Neuronal stem cell (in vitro differentiated cells): ENCODE measurements at regions not wholly inside any gene's neighbourhood (a gene's known extent, or its start where the extent isn't known, plus 50 kb on each side); places are given as distances from the start of the nearest gene placed in this dataset.
"Not testable (repeated sequence)": the region's sequence is repeated elsewhere in the genome, so short reads cannot be mapped to it uniquely, and the experiment has no call there.

Experiments used
- DNase-seq: peaks from one replicate; pipeline ENCODE4 v3.0.0-alpha.2; 2013; ENCODE audit warnings: low spot score
- H2AFZ ChIP-seq: one replicate; pipeline ENCODE4 v1.6.1; 2013; ENCODE audit warnings: mild to moderate bottlenecking, low read length, inconsistent platforms
- H2AK5ac ChIP-seq: 2 replicates; pipeline ENCODE4 v1.6.1; 2013; ENCODE audit warnings: low read depth, mild to moderate bottlenecking, inconsistent platforms, low read length, moderate library complexity, mixed read lengths
- H2BK120ac ChIP-seq: 2 replicates; pipeline ENCODE4 v1.6.1; 2013; ENCODE audit warnings: low read depth, mild to moderate bottlenecking, inconsistent platforms, low read length, moderate library complexity, mixed read lengths
- H2BK12ac ChIP-seq: one replicate; pipeline ENCODE4 v1.6.1; 2013; ENCODE audit warnings: low read length, inconsistent platforms
- H2BK15ac ChIP-seq: 2 replicates; pipeline ENCODE4 v1.6.1; 2013; ENCODE audit warnings: mild to moderate bottlenecking, low read length, inconsistent platforms, mixed read lengths
- H2BK5ac ChIP-seq: one replicate; pipeline ENCODE4 v1.6.1; 2013; ENCODE audit warnings: inconsistent platforms, mild to moderate bottlenecking, low read length, moderate library complexity
- H3K14ac ChIP-seq: one replicate; pipeline ENCODE4 v1.6.1; 2013; ENCODE audit warnings: low read length, inconsistent platforms
- H3K18ac ChIP-seq: 2 replicates; pipeline ENCODE4 v1.6.1; 2013; ENCODE audit warnings: low read length, inconsistent platforms
- H3K23ac ChIP-seq: 2 replicates; pipeline ENCODE4 v1.6.1; 2013; ENCODE audit warnings: low read depth, mild to moderate bottlenecking, mixed read lengths, low read length, inconsistent platforms; ENCODE audit not compliant: poor library complexity
- H3K27ac ChIP-seq: replicated peaks from 3 replicates; pipeline ENCODE4 v1.5.1; 2013; ENCODE audit warnings: low read length, inconsistent platforms
- H3K27me3 ChIP-seq, 3 experiments: 2 replicates each; pipeline ENCODE4 v1.6.1; 2013; ENCODE audit warnings: low read length in 3 of 3, mild to moderate bottlenecking in 2 of 3, inconsistent platforms in 1 of 3, low read depth in 1 of 3, mixed read lengths in 1 of 3, moderate library complexity in 1 of 3; ENCODE audit not compliant: control insufficient read depth in 3 of 3, insufficient read depth in 3 of 3
- H3K36me3 ChIP-seq, 2 donors: replicated peaks in 1 of 2; 2 replicates each; pipeline ENCODE4 v1.6.1; 2013; ENCODE audit warnings: low read length in 2 of 2; ENCODE audit not compliant: control insufficient read depth in 2 of 2, insufficient read depth in 2 of 2
- H3K4ac ChIP-seq: 2 replicates; pipeline ENCODE4 v1.6.1; 2013; ENCODE audit warnings: inconsistent platforms, mild to moderate bottlenecking, low read length, moderate library complexity
- H3K4me1 ChIP-seq, 2 donors: 1 replicate in 1 of 2; 2 replicates in 1 of 2; pipeline ENCODE4 v1.6.1; 2013; ENCODE audit warnings: low read length in 2 of 2, low read depth in 1 of 2; ENCODE audit not compliant: control insufficient read depth in 2 of 2, insufficient read depth in 1 of 2
- H3K4me2 ChIP-seq: one replicate; pipeline ENCODE4 v1.6.1; 2013; ENCODE audit warnings: mild to moderate bottlenecking, low read length, inconsistent platforms; ENCODE audit not compliant: insufficient read depth, poor library complexity, severe bottlenecking
- H3K4me3 ChIP-seq, 2 donors: 2 replicates each; pipeline ENCODE4 v1.5.1; 2013; ENCODE audit warnings: low read length in 2 of 2, mild to moderate bottlenecking in 2 of 2, inconsistent platforms in 1 of 2, moderate library complexity in 1 of 2
- H3K79me1 ChIP-seq: one replicate; pipeline ENCODE4 v1.6.1; 2013; ENCODE audit warnings: low read depth, mild to moderate bottlenecking, inconsistent platforms, low read length, moderate library complexity
- H3K9ac ChIP-seq: one replicate; pipeline ENCODE4 v1.6.1; 2013; ENCODE audit warnings: mild to moderate bottlenecking, low read depth, low read length, inconsistent platforms; ENCODE audit not compliant: poor library complexity
- H3K9me3 ChIP-seq, 2 donors: replicated peaks in 1 of 2; 2 replicates each; pipeline versions ENCODE3 to v1.6.1; 2013; ENCODE audit warnings: low read length in 2 of 2, mild to moderate bottlenecking in 2 of 2, inconsistent platforms in 1 of 2, low read depth in 1 of 2, mixed read lengths in 1 of 2, moderate library complexity in 1 of 2; ENCODE audit not compliant: control insufficient read depth in 2 of 2, insufficient read depth in 1 of 2
- H4K8ac ChIP-seq: one replicate; pipeline ENCODE4 v1.6.1; 2013; ENCODE audit warnings: low read depth, mild to moderate bottlenecking, inconsistent platforms, low read length, moderate library complexity
- H4K91ac ChIP-seq: one replicate; pipeline ENCODE4 v1.6.1; 2013; ENCODE audit warnings: low read length, low read depth, mild to moderate bottlenecking, inconsistent platforms; ENCODE audit not compliant: poor library complexity
- WGBS, 2 donors: extraction: QIAGEN DNeasy Blood & Tissue Kit; methylation state at CpG; one replicate each; pipeline ENCODE4 v1.1.7; 2013; ENCODE audit warnings: missing lambda C conversion rate in 2 of 2, mixed read lengths in 1 of 2; ENCODE audit not compliant: insufficient read length in 2 of 2, insufficient replicate concordance in 1 of 2; ENCODE audit errors: extremely low coverage in 2 of 2; 5-methylcytosine and 5-hydroxymethylcytosine counted together

DNA sequence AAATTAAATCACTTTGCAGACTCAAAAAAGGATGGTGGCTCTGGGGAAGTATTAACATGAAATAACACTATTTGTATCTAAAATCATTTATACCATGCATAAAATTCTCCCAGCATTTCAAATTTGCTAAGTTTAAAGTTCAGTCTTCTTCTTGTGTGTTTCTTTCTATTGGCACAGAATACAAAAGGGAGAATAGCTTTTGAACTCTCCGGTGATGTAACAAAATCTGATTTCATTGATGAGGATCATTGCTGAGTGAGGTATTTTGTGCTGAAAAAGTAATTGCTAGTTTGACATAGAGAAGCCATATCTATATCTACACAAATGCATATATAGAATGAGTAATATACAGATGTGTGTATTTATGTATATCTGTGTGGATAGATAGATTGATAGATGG lies 174.8 kb downstream of the LACC1 start:
- Histone ChIP-seq H3K79me1 (no peaks in the 10 kb centered on the region), H2BK120ac (no peak overlapping the region), H3K4me1 (peaks cover 9 to 30% of the 10 kb centered on the region in 2 donors), H2AK5ac (no peak overlapping the region), H3K27ac (no peak overlapping the region), H2BK12ac (no peak overlapping the region), H3K23ac (no peak overlapping the region), H2AFZ (no peak overlapping the region), H3K4me2 (no peak overlapping the region), H3K4me3 (no peak overlapping the region), H2BK5ac (no peak overlapping the region), H4K91ac (no peak overlapping the region), H3K27me3 (no peaks in the 10 kb centered on the region), H3K18ac (no peak overlapping the region), H3K36me3 (no peaks in the 10 kb centered on the region), H3K9ac (no peak overlapping the region), H4K8ac (no peak overlapping the region), H3K14ac (no peak overlapping the region), H2BK15ac (no peak overlapping the region), H3K4ac (no peak overlapping the region), H3K9me3 (no peaks in the 10 kb centered on the region)
- DNase-seq = no peak
- no CpG with 5 or more reads among the region's 1 CpG for WGBS, 2 donors

DNA sequence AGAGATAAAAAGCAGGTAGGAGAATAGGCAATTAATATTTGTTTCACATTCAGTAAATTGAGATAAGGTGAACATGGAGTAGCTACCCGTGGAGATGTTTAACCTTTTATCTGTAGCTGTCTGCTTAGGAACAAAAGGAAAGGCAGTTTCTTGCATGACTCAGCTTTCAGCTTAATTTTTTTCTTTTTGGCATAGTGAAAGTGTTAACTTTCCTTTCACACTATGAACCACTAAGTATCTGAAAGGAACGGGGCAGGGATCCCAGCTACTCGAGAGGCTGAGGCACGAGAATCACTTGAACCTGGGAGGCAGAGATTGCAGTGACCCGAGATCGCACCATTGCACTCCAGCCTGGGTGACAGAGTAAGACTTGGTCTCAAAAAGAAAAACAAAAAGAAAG lies 176.0 kb downstream of the LACC1 start:
- H3K4me3 ChIP-seq, H2AK5ac ChIP-seq, H3K9ac ChIP-seq, H3K4ac ChIP-seq, H3K27ac ChIP-seq, H4K8ac ChIP-seq, H3K18ac ChIP-seq, H3K14ac ChIP-seq, H3K4me2 ChIP-seq, DNase-seq, H4K91ac ChIP-seq, H3K27me3 ChIP-seq, H3K9me3 ChIP-seq, H2BK5ac ChIP-seq, H2BK120ac ChIP-seq, H3K23ac ChIP-seq, H2BK12ac ChIP-seq, H2AFZ ChIP-seq, H2BK15ac ChIP-seq, H3K36me3 ChIP-seq, H3K79me1 ChIP-seq: not testable (repeated sequence)
- no CpG with 5 or more reads among the region's 6 CpGs for WGBS, 2 donors
- peaks cover 9 to 27% of the 10 kb centered on the region in 2 donors for H3K4me1 ChIP-seq

DNA sequence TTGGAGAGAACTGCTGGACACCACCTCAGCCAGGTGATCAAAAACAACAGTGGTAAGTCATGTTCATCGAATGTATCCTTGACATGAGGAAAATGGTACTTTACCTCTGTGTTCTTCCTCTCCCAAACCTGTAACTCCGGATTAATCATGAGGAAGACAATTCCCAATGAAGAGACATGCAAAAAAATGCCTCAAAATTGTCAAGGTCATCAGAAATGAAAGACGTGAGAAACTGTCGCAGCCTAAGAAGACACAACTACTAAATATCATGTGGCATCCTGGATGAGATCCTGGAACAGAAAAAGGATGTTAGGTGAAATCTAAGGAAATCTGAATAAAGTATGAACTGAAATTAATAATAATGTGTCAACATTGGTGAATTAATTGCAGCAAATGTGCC lies 178.4 kb downstream of the LACC1 start:
- no peak overlapping the region for H2BK12ac ChIP-seq
- no peak overlapping the region for H2AK5ac ChIP-seq
- WGBS, 2 donors = no CpG with 5 or more reads among the region's 4 CpGs
- no peak overlapping the region for H3K4ac ChIP-seq
- no peak overlapping the region for H2AFZ ChIP-seq
- H4K8ac ChIP-seq = no peak overlapping the region
- no peak overlapping the region for H3K14ac ChIP-seq
- peaks cover 0 to 1% of the 10 kb centered on the region in 2 donors for H3K9me3 ChIP-seq
- H2BK120ac ChIP-seq = no peak overlapping the region
- no peak for DNase-seq
- peaks cover 4 to 14% of the 10 kb centered on the region in 2 donors for H3K4me1 ChIP-seq
- no peak overlapping the region for H3K9ac ChIP-seq
- H3K18ac ChIP-seq = no peak overlapping the region
- no peaks in the 10 kb centered on the region for H3K36me3 ChIP-seq
- H3K23ac ChIP-seq = no peak overlapping the region
- H3K4me3 ChIP-seq = no peak overlapping the region
- H2BK15ac ChIP-seq = no peak overlapping the region
- H3K27me3 ChIP-seq = no peaks in the 10 kb centered on the region
- H2BK5ac ChIP-seq = no peak overlapping the region
- no peaks in the 10 kb centered on the region for H3K79me1 ChIP-seq
- no peak overlapping the region for H3K4me2 ChIP-seq
- H4K91ac ChIP-seq = no peak overlapping the region
- H3K27ac ChIP-seq = no peak overlapping the region

DNA sequence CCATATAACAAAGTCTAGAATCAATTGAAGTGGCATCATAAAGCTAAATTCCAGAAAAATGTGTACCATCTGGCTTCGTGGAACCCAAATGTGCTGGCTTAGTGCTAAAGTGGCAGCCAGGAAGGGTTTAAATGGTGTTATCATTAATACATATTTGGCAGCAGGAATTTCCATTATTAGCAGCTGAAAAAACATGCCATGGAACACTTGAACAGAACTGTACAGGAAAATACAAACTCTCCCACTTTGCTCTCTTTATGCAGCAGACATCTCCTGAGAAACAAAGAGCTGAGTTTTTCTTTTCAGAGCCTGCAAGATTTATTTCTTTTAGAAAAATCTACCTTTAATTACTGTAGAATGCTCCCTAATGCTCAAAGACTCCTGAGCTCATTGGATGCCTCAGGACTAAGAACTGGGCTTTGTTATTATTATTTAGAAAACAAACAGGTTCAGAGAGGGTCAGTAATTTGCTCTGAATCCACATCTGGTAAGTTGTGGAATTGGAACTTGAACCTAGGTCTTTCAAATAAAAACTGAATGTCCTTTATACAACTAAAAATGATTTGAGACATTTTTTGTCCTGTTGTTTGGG lies 179.0 kb downstream of the LACC1 start:
- Histone ChIP-seq H3K9ac (no peak overlapping the region), H2BK5ac (no peak overlapping the region), H3K4me2 (no peak overlapping the region), H3K4ac (no peak overlapping the region), H3K18ac (no peak overlapping the region), H2AFZ (no peak overlapping the region), H3K27me3 (no peaks in the 10 kb centered on the region), H3K79me1 (no peaks in the 10 kb centered on the region), H3K9me3 (peaks cover 0 to 2% of the 10 kb centered on the region in 2 donors), H3K36me3 (no peaks in the 10 kb centered on the region), H3K4me3 (no peak overlapping the region), H3K27ac (no peak overlapping the region), H4K91ac (no peak overlapping the region), H3K4me1 (peaks cover under 1 to 8% of the 10 kb centered on the region in 2 donors), H2BK12ac (no peak overlapping the region), H4K8ac (no peak overlapping the region), H3K23ac (no peak overlapping the region), H2AK5ac (no peak overlapping the region), H2BK120ac (no peak overlapping the region), H2BK15ac (no peak overlapping the region), H3K14ac (no peak overlapping the region)
- DNase-seq = no peak
- no CpG with 5 or more reads among the region's 1 CpG for WGBS, 2 donors
